ENCODE measurements at regions not wholly inside any gene's neighbourhood (a gene's known extent, or its start where the extent isn't known, plus 50 kb on each side); places are given as distances from the start of the nearest gene placed in this dataset.

- no peaks in the 10 kb centered on the region for H3K27me3 Mint-ChIP-seq (ENCODE audit: insufficient read depth)
- Histone ChIP-seq H3K4me1 (ENCODE audit: control insufficient read depth, insufficient read depth, low read length) (no peaks in the 10 kb centered on the region), H3K9me3 (ENCODE audit: control insufficient read depth, low read length) (peaks cover 4% of the 10 kb centered on the region), H3K4me3 (ENCODE audit: low read length) (no peak overlapping the region), H3K36me3 (ENCODE audit: control insufficient read depth, insufficient read depth, low read length) (no peaks in the 10 kb centered on the region), H3K9ac (ENCODE audit: extremely low read depth, low read length, poor library complexity, severe bottlenecking) (no peak overlapping the region), H3K27me3 (ENCODE audit: control insufficient read depth, insufficient read depth, low read length, poor library complexity, severe bottlenecking) (no peaks in the 10 kb centered on the region), H3K27ac (ENCODE audit: low read depth, low read length) (no peak overlapping the region)
- DNase-seq: no peak
- H3K9me3 Mint-ChIP-seq: peaks cover 29% of the 10 kb centered on the region
- no peak overlapping the region for H3K27ac Mint-ChIP-seq
- TF ChIP-seq CTCF (conservative IDR thresholded peaks at IDR 0.05): no peak
- no peaks in the 10 kb centered on the region for H3K4me1 Mint-ChIP-seq
- H3K36me3 Mint-ChIP-seq (ENCODE audit: low read depth): no peaks in the 10 kb centered on the region
- no peak overlapping the region for H3K4me3 Mint-ChIP-seq
Measured at GRCh38 chr4:38452009-38452408, 212.0 kb upstream of the KLF3 start.

DNA sequence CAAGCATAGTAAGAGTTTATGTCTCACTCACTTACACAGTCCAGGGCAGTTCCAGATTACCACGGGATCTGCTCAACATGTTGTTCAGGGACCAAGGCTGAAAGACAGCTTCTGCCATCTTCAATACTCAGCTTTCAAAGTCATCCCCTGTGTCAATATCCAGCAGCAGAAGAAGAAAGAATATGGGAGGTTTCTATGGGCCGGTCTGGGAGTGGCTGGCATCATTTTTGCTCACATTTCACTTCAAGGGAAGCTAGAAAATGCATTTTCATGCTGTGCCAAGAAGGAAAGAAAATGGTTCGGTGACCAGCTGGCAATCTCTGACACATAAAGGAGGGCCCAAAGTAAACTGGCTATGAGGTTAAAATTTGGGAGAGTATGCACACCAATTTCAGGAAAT is 211.5 kb upstream of the KLF3 start:
- no peak overlapping the region for H3K9ac ChIP-seq (ENCODE audit: extremely low read depth, low read length, poor library complexity, severe bottlenecking)
- H3K27ac ChIP-seq (ENCODE audit: low read depth, low read length): no peak overlapping the region
- H3K4me1 ChIP-seq (ENCODE audit: control insufficient read depth, insufficient read depth, low read length): no peaks in the 10 kb centered on the region
- H3K27me3 ChIP-seq (ENCODE audit: control insufficient read depth, insufficient read depth, low read length, poor library complexity, severe bottlenecking): no peaks in the 10 kb centered on the region
- H3K9me3 ChIP-seq (ENCODE audit: control insufficient read depth, low read length): peaks cover 4% of the 10 kb centered on the region
- H3K36me3 ChIP-seq (ENCODE audit: control insufficient read depth, insufficient read depth, low read length): no peaks in the 10 kb centered on the region
- no peaks in the 10 kb centered on the region for H3K27me3 Mint-ChIP-seq (ENCODE audit: insufficient read depth)
- no peak overlapping the region for H3K4me3 ChIP-seq (ENCODE audit: low read length)
- no peaks in the 10 kb centered on the region for H3K36me3 Mint-ChIP-seq (ENCODE audit: low read depth)
- peaks cover 23% of the 10 kb centered on the region for H3K9me3 Mint-ChIP-seq
- DNase-seq: no peak
- H3K4me1 Mint-ChIP-seq: no peaks in the 10 kb centered on the region
- 96% methylated on average over 2 to 3 of the region's 3 CpGs for WGBS, 2 experiments (ENCODE audit: insufficient coverage in 1 of 2, insufficient read length in 1 of 2)
- H3K4me3 Mint-ChIP-seq: no peak overlapping the region
- TF ChIP-seq CTCF (conservative IDR thresholded peaks at IDR 0.05): no peak
- H3K27ac Mint-ChIP-seq: no peak overlapping the region

- no peaks in the 10 kb centered on the region for H3K4me1 Mint-ChIP-seq
- no peaks in the 10 kb centered on the region for H3K36me3 Mint-ChIP-seq (ENCODE audit: low read depth)
- H3K4me3 ChIP-seq (ENCODE audit: low read length): no peak overlapping the region
- no peak for DNase-seq
- H3K4me3 Mint-ChIP-seq: no peak overlapping the region
- H3K9ac ChIP-seq (ENCODE audit: extremely low read depth, low read length, poor library complexity, severe bottlenecking): no peak overlapping the region
- H3K9me3 Mint-ChIP-seq: peaks cover 15% of the 10 kb centered on the region
- 85 to 93% methylated on average over 3 of the region's 3 CpGs for WGBS, 2 experiments (ENCODE audit: insufficient coverage in 1 of 2, insufficient read length in 1 of 2)
- no peak for TF ChIP-seq CTCF (conservative IDR thresholded peaks at IDR 0.05)
- H3K27ac Mint-ChIP-seq: no peak overlapping the region
- no peaks in the 10 kb centered on the region for H3K36me3 ChIP-seq (ENCODE audit: control insufficient read depth, insufficient read depth, low read length)
- H3K27me3 ChIP-seq (ENCODE audit: control insufficient read depth, insufficient read depth, low read length, poor library complexity, severe bottlenecking): no peaks in the 10 kb centered on the region
- H3K9me3 ChIP-seq (ENCODE audit: control insufficient read depth, low read length): peaks cover 4% of the 10 kb centered on the region
- no peaks in the 10 kb centered on the region for H3K4me1 ChIP-seq (ENCODE audit: control insufficient read depth, insufficient read depth, low read length)
- H3K27me3 Mint-ChIP-seq (ENCODE audit: insufficient read depth): no peaks in the 10 kb centered on the region
- no peak overlapping the region for H3K27ac ChIP-seq (ENCODE audit: low read depth, low read length)
Measured at GRCh38 chr4:38453253-38453881, 210.6 kb upstream of the KLF3 start.

Measured in endodermal cell (in vitro differentiated cells).